HG02798 (cell line): ENCODE measurements at regions not wholly inside any gene's neighbourhood (a gene's known extent, or its start where the extent isn't known, plus 50 kb on each side); places are given as distances from the start of the nearest gene placed in this dataset.
"Not testable (repeated sequence)": the region's sequence is repeated elsewhere in the genome, so short reads cannot be mapped to it uniquely, and the experiment has no call there.

Experiments
- ATAC-seq: cut with Tn5 transposase; IDR thresholded peaks from one replicate; pipeline ENCODE4 v1.9.1; 2021; ENCODE audit warnings: mild to moderate bottlenecking; ENCODE audit not compliant: unreplicated experiment, poor library complexity

DNA sequence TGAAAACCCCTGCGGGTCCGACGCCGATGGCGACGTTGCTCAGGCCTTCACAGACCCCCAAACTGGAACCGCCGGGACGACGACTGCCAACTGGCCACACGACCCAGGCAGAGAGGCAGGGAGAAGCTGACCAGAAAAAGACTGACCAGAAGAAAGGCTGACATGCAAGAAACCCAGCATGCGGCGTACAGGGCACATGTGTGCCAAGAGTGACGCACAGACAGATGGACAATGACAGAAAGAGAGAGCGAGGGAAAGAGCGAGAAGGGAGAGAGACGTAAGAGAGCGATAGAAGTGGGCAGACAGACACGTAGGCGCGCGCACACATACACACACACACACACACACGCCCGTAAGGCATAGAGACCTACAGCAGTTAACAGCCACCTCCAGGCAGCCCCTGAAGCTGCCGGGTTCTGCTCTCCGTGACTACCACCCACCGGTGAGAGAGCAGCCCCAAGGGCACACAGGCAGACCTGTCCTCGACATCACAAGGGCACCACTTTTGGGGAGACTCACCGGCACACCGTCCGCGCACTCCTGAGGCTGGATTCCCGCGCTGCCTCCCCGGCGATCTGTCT is 67.2 kb upstream of the ZNF527 start:
- no peak for ATAC-seq

DNA sequence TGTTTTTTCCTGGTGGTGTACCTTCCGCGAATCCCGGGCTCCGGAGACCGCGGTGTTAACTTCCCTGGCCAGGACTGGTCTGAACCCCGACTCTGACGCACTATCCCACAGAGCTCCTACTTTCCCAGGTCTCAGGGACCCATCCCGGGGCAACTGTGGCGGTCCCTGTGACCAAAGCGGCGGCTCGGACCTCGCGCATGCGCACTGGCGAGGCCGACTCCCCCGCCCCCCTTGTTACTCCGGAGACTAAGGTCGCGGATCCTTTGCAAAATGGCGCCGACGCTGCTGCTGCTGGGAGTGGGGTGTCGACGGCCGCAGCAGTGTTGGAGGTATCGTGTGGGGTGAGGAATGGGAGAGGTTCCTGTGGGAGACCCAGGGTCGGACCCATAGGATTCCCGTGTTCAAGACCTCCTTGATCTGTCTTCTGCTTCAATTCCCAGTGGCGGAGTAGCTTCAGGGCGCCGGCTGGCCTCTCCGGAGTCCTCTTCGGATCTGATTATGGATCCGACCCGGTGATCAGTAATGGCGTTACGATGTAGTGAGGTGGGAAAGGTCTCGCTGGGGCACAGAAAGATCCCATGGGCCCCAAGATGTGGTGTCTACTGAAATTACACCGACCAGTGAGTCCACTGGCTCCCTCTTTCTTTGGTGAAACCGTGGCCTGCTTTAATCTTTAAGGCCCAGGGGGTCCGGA is 66.6 kb upstream of the ZNF527 start:
- no peak for ATAC-seq

- no peak for ATAC-seq
Observed at GRCh38 chr19:37304884-37305255, 66.0 kb upstream of the ZNF527 start.

DNA sequence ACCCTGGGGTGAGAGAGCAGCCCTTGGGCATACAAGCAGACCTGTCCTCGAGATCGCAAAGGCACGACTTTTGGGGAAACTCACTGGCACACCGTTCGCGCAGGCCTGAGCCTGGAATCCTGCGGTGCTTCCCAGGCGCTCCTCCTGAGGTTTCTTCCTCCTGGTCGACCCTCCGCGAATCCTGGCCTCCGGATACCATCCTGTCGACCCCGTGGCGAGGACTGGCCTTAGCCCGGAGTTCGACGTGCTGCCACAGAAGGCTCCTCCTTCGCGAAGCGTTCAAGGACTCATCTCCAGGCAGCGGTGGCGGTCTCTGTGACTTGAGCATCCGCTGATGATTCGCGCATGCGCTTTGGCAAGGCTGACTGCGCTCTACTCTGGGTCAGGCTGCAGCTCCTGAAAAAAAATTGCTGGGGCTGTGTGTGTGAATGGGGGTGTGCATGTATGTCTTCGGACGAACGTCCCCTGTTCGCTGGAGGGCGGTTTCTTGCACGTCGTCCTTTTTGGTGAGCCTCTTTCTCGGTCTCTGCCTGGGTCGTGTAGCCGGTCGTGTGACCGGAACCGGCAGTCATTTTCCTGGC is 64.4 kb upstream of the ZNF527 start:
- ATAC-seq = no peak

GRCh38 chr19:37309834-37310575 is 60.9 kb upstream of the ZNF527 start:
- ATAC-seq = no peak

- not testable (repeated sequence) for ATAC-seq
Observed at GRCh38 chr19:37312531-37313334, 58.2 kb upstream of the ZNF527 start.

GRCh38 chr19:37313335-37313627 is 57.6 kb upstream of the ZNF527 start:
- ATAC-seq = no peak

DNA sequence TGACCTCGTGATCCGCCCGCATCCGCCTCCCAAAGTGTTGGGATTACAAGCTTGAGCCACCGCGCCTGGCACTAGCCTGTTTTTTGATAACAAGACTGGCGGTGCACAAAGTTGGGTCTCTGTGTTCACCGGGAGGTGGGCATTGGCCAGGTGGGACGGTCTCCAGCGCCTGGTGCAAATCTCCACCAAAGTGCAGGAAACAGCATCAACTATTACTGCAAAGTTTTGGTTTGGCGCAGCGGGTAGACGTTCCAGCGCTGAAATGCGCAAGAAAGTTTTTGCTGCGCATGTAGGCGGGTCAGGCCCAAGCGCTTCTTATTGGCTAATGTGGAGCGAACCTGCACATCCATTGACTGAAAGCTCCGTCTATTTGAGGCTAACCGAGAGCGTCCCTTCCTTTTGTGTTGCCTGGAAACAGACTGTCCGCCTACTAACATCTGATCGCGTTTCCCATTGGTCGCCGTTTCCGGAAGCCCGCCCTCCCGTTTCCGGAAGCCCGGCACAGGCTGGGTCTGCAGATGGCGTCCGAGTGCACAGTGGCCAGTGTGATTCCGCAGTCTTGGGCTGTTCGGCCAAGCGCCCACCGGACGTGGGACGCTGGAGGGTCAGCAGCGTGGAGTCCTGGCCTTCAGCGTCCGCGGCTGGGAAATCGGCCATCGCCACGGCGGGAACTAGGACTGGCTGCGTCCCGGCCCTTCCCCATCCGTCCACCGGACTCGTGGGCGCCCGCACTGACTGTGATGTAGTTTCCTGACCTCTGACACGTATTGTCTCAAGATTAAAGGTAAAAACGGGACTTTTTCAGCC is 53.3 kb upstream of the ZNF527 start:
- peak; percentile 98 for ATAC-seq

GRCh38 chr19:37320988-37321387 is 49.9 kb upstream of the ZNF527 start:
- not testable (repeated sequence) for ATAC-seq
